ENCODE measurements at regions not wholly inside any gene's neighbourhood (a gene's known extent, or its start where the extent isn't known, plus 50 kb on each side); places are given as distances from the start of the nearest gene placed in this dataset.
"Not testable (repeated sequence)": the region's sequence is repeated elsewhere in the genome, so short reads cannot be mapped to it uniquely, and the experiment has no call there.

GRCh38 chr2:192655916-192656315 is 461.2 kb upstream of the TMEFF2 start:
- DNase-seq (ENCODE audit: low read depth), result no peak
- H3K4me3 ChIP-seq (ENCODE audit: low read depth, low read length), result no peak overlapping the region

GRCh38 chr2:192645811-192646598 is 451.3 kb upstream of the TMEFF2 start:
- no peak for DNase-seq (ENCODE audit: low read depth)
- no peak overlapping the region for H3K4me3 ChIP-seq (ENCODE audit: low read depth, low read length)

DNA sequence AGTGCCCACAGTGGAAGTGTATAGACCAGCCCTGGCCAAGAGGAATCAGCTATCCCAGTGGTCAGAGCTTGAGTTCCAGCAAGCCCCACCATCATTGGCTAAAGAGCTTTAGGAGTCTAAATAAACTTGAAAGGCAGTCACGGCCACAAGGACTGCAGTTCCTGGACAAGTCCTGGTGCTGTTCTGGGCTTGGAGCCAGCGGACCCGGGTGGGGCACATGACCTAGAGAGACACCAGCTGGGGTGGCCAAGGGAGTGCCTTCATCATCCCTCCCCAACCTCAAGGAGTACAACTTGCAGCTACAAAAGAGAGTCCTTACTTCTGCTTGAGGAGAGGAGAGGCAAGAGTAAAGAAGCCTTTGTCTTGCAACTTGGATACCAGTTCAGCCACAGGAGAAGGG is 439.8 kb upstream of the TMEFF2 start:
- DNase-seq (ENCODE audit: low read depth), result no peak
- no peak overlapping the region for H3K4me3 ChIP-seq (ENCODE audit: low read depth, low read length)

- no peak overlapping the region for H3K4me3 ChIP-seq (ENCODE audit: low read depth, low read length)
Observed at GRCh38 chr2:192628017-192628416, 433.3 kb upstream of the TMEFF2 start.

GRCh38 chr2:192615105-192615504 is 420.4 kb upstream of the TMEFF2 start:
- no peak for DNase-seq (ENCODE audit: low read depth)

More at GRCh38 chr2:192628017-192628416, 433.3 kb upstream of the TMEFF2 start:
- no peak for DNase-seq (ENCODE audit: low read depth)

GRCh38 chr2:192604295-192604694 is 409.6 kb upstream of the TMEFF2 start:
- DNase-seq (ENCODE audit: low read depth), result no peak

More at GRCh38 chr2:192615105-192615504, 420.4 kb upstream of the TMEFF2 start:
- no peak overlapping the region for H3K4me3 ChIP-seq (ENCODE audit: low read depth, low read length)

GRCh38 chr2:192598649-192599048 is 403.9 kb upstream of the TMEFF2 start:
- not testable (repeated sequence) for H3K4me3 ChIP-seq (ENCODE audit: low read depth, low read length); DNase-seq (ENCODE audit: low read depth)

More at GRCh38 chr2:192604295-192604694, 409.6 kb upstream of the TMEFF2 start:
- no peak overlapping the region for H3K4me3 ChIP-seq (ENCODE audit: low read depth, low read length)

DNA sequence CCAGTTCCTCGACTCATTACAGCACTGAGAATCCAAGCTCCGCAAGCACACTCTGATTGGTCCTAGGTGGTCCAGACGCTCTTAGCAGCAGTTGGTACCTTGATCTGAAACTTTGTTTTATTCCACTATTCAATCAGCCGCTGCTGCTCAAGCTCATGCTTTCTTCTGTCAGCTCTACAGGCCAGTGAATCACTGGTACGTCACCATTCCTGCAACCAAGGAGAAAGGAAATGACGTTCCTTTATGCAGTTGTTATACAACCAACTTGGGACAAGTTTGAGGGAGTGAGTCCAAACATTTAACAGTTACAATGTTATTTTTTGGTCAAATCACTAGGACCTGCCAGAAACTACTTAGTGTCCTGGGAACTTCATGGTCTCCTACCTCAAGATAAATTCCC is 398.8 kb upstream of the TMEFF2 start:
- no peak overlapping the region for H3K4me3 ChIP-seq (ENCODE audit: low read depth, low read length)
- DNase-seq (ENCODE audit: low read depth), result no peak

GRCh38 chr2:192591617-192592016 is 396.9 kb upstream of the TMEFF2 start:
- H3K4me3 ChIP-seq (ENCODE audit: low read depth, low read length), result no peak overlapping the region
- no peak for DNase-seq (ENCODE audit: low read depth)

DNA sequence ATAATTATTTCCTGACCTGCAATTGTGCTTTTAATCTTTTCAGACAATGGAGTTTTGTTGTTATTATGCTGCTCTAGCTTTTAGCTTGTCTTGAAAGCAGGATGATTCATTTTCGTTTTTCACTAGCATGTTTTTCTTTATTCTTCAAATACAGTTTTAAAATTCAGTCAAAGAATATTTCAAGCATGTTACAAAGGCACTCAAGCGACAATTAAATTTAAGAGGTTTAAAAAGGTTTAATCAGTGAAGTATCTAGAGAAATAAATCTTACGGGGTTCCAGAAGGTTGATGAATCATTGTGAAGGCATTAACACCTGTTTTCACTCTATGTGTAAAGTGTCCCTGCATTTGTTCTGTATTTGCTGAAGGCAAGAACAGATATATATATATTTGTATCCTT is 390.7 kb upstream of the TMEFF2 start:
- H3K4me3 ChIP-seq (ENCODE audit: low read depth, low read length), result no peak overlapping the region
- no peak for DNase-seq (ENCODE audit: low read depth)

GRCh38 chr2:192584976-192585375 is 390.2 kb upstream of the TMEFF2 start:
- H3K4me3 ChIP-seq (ENCODE audit: low read depth, low read length), result no peak overlapping the region
- no peak for DNase-seq (ENCODE audit: low read depth)

DNA sequence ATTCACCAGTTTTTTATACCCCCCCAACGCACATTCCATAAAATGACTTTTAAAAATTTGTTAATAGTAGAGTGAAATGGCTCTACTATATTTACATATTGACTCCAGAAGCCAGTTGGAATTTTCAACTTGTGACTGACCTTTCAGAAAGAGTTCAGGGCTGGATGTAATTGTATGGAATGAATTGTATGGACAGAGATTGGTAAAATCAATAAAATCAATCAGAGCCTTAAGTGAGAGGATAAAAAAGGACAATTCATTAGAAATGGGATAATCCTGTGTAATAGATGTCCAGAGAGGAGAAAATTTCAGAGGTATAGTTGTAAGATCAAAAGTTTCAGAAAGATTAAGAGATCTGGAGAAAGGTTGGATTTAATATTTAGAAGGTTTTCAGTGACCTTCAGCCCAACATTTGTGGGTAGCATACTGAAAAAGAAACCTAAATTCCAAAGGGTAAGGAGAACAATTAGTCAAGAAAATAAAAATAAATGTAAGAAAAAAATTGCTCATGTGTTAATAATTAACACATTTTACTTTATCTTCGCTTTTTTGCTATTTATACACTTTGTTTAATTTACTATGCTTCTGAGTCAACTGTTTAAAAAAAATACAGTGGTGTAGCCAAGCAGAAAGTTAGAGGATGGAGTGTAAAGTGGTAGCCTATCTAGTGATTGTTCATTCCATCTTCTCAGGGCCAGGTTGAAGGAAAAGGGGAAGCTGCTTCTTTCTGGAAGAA is 385.4 kb upstream of the TMEFF2 start:
- no peak overlapping the region for H3K4me3 ChIP-seq (ENCODE audit: low read depth, low read length)
- DNase-seq (ENCODE audit: low read depth), result no peak

GRCh38 chr2:192578780-192579179 is 384.0 kb upstream of the TMEFF2 start:
- H3K4me3 ChIP-seq (ENCODE audit: low read depth, low read length), result no peak overlapping the region
- no peak for DNase-seq (ENCODE audit: low read depth)

DNA sequence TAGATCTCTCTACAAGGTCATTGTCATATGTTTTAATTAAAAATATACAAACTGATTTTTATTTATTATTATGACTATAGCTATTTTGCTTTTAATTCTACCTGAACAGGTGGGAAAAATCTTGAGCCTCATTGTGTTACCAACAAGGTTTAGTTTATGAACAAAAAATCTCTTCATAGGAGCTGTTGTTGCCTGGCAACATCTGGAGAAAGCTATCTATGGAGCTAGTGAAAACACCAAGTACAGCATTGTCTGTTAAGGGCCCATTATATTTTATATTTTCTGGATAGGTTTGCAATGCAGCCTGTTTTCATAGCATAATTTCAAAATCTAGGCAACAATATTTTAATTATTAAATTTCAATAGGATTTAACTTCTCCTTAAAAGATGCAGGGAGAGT is 383.0 kb upstream of the TMEFF2 start:
- no peak for DNase-seq (ENCODE audit: low read depth)
- H3K4me3 ChIP-seq (ENCODE audit: low read depth, low read length), result no peak overlapping the region

GRCh38 chr2:192574552-192574951 is 379.8 kb upstream of the TMEFF2 start:
- H3K4me3 ChIP-seq (ENCODE audit: low read depth, low read length), result no peak overlapping the region
- DNase-seq (ENCODE audit: low read depth), result no peak

DNA sequence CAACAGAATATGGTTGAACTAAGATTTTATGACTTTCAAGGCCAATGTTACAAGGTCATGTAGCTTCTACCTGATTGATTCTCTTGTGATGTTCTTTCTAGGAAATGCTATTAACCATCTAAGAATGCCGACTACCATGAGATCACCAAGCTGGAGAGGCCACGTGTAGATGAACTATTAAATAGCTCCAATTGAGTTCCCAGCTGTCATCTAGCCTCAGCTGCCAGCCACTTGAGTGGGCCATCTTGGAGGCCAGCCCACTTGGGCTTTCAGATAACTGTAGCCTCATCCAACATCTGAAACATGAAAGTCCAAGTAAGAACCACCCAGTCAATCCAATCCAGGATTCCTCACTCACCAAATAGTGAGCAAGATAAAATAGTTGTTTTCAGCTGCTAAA is 376.9 kb upstream of the TMEFF2 start:
- no peak for DNase-seq (ENCODE audit: low read depth)
- H3K4me3 ChIP-seq (ENCODE audit: low read depth, low read length), result no peak overlapping the region

DNA sequence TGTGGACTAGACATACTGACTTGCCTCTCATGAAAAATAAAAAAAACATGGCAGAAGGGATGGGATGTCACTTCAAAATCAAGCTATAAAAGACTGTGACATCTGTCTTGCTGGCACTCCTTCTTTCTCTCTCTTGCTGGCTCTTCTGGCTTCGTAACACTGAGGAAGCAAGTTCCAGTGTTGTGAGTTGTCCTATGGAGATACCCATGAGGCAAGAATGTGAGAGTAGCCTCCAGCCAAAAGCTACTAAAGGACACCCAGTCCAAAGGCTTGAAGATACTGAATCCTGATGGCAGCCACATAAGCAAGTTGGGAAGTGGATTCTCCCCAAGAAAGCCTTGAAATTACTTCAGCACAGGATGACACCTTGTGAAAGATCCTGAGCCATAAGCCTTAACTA is 376.1 kb upstream of the TMEFF2 start:
- no peak overlapping the region for H3K4me3 ChIP-seq (ENCODE audit: low read depth, low read length)
- no peak for DNase-seq (ENCODE audit: low read depth)

DNA sequence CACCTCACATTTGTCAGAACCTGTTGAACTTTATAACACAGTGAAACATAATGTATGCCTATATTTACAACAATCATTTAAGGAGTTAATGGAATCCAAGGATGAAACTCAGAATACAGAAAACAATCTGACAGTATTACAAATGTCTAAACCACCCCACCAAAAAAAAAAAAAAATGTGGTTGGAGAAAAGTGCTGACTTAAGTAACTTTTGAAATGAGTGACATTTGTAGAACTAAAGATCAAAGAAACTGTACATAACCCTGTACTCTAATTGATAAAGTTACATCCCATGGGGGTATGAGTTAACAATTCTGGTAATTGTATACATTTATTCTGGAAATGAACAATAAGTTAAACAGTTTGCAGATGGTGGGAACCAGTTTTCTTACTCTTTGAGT is 372.1 kb upstream of the TMEFF2 start:
- no peak overlapping the region for H3K4me3 ChIP-seq (ENCODE audit: low read depth, low read length)
- DNase-seq (ENCODE audit: low read depth), result no peak

GRCh38 chr2:192560326-192560725 is 365.6 kb upstream of the TMEFF2 start:
- DNase-seq (ENCODE audit: low read depth), result no peak

DNA sequence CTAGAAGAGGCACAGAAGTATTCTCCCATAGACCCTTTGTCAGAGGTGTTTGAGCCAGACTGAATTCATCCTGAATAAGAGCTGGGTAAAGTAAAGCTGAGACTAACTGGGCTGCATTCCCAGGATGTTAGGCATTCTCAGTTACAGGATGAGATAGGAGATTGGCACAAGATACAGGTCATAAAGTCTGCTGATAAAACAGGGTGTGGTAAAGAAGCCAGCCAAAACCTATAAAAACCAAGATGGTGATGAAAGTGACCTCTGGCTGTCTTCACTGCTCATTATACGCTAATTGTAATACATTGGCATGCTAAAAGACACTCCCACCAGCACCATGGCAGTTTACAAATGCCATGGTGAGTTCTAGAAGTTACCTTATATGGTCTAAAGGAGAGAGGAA is 364.9 kb upstream of the TMEFF2 start:
- DNase-seq (ENCODE audit: low read depth), result no peak
- H3K4me3 ChIP-seq (ENCODE audit: low read depth, low read length), result no peak overlapping the region

More at GRCh38 chr2:192560326-192560725, 365.6 kb upstream of the TMEFF2 start:
- no peak overlapping the region for H3K4me3 ChIP-seq (ENCODE audit: low read depth, low read length)

- H3K4me3 ChIP-seq (ENCODE audit: low read depth, low read length), result no peak overlapping the region
- DNase-seq (ENCODE audit: low read depth), result no peak
Observed at GRCh38 chr2:192558637-192559036, 363.9 kb upstream of the TMEFF2 start.

Measured in skeletal muscle cell (primary cell).